GM12878 (cell line): ENCODE measurements at regions not wholly inside any gene's neighbourhood (a gene's known extent, or its start where the extent isn't known, plus 50 kb on each side); places are given as distances from the start of the nearest gene placed in this dataset.

ENCODE experiments used
- BMI1 ChIP-seq: fragments of 450-650 bp; IDR thresholded peaks from 2 replicates; pipeline ENCODE4 v1.6.1; 2016; ENCODE audit warnings: mild to moderate bottlenecking, moderate library complexity, borderline replicate concordance
- EP300 ChIP-seq, 2 experiments: fragments of 150-350 bp in 1 of 2; IDR thresholded peaks; 2 replicates each; pipeline ENCODE4 v1.6.1; 2011 to 2012; ENCODE audit warnings: low read depth in 2 of 2, low read length in 2 of 2, borderline replicate concordance in 1 of 2, improper control_type of control experiment in 1 of 2, inconsistent platforms in 1 of 2; ENCODE audit not compliant: control insufficient read depth in 1 of 2
- HDAC2 ChIP-seq: fragments of 200-600 bp; sonication (generic); IDR thresholded peaks from 2 replicates; pipeline ENCODE4 v1.6.1; 2017
- POLR2A ChIP-seq: IDR thresholded peaks from 2 replicates; pipeline ENCODE4 v1.6.1; 2011; ENCODE audit warnings: low read depth, mild to moderate bottlenecking, low read length
- POLR2AphosphoS5 ChIP-seq: IDR thresholded peaks from 2 replicates; pipeline ENCODE4 v1.6.1; 2011; ENCODE audit warnings: mild to moderate bottlenecking, low read length, inconsistent platforms
- YY1 ChIP-seq: IDR thresholded peaks from 2 replicates; pipeline ENCODE4 v1.6.1; 2011; ENCODE audit warnings: low read depth, mild to moderate bottlenecking, low read length
- ZNF207 ChIP-seq: fragments of 450-650 bp; IDR thresholded peaks from 2 replicates; pipeline ENCODE4 v1.6.1; 2014; ENCODE audit warnings: antibody characterized with exemption, mild to moderate bottlenecking, borderline replicate concordance
- TF ChIP-seq, protein P1 (sequence below): IDR thresholded peaks from 2 replicates; pipeline ENCODE4 v1.6.1; 2011; ENCODE audit warnings: borderline replicate concordance, low read depth, mild to moderate bottlenecking, moderate library complexity, low read length; ENCODE audit not compliant: insufficient read depth, poor library complexity, severe bottlenecking

DNA sequence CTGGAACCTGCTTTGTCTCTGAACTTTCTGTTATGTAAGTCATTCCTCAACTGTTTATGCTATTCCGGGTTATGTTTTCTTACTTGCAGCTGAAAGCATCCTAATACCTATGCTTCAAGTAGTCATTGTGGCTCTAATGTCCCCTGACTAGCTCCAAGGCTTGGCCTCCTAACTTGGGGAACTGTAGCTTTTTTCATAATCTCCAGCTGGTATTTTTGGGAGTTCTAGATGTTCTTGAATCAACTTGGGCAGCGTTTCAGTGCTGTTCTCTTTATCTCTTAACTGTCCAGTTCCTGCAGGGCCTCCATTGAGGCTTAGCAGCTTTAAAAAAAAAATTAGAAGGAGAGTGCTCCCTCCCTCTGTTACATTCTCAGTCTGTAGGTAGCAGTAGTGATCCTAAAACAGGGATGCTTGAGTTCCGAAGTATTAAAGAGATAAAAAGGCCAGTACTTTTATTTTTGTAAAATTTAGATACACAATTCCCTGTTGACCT is 100.0 kb upstream of the ACTBL2 start:
- no peak for TF ChIP-seq EP300 (IDR thresholded peaks at IDR 0.05; ENCODE audit: borderline replicate concordance in 1 of 2, control insufficient read depth in 1 of 2, low read depth in 2 of 2, low read length in 2 of 2)
- TF ChIP-seq BMI1: no peak
- no peak for TF ChIP-seq ZNF207
- TF ChIP-seq POLR2AphosphoS5: no peak
- no peak for TF ChIP-seq POLR2A
- no peak for TF ChIP-seq YY1
- TF ChIP-seq, protein P1, sequence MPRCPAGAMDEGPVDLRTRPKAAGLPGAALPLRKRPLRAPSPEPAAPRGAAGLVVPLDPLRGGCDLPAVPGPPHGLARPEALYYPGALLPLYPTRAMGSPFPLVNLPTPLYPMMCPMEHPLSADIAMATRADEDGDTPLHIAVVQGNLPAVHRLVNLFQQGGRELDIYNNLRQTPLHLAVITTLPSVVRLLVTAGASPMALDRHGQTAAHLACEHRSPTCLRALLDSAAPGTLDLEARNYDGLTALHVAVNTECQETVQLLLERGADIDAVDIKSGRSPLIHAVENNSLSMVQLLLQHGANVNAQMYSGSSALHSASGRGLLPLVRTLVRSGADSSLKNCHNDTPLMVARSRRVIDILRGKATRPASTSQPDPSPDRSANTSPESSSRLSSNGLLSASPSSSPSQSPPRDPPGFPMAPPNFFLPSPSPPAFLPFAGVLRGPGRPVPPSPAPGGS: no peak
- no peak for TF ChIP-seq HDAC2
